Lower leg skin (tissue), 4 donors: ENCODE measurements at regions not wholly inside any gene's neighbourhood (a gene's known extent, or its start where the extent isn't known, plus 50 kb on each side); places are given as distances from the start of the nearest gene placed in this dataset.

Experiments
- DNase-seq, 2 donors: peaks; one replicate each; pipeline ENCODE4 v3.0.0-alpha.2; 2019; ENCODE audit warnings: low spot score in 2 of 2
- H3K4me3 ChIP-seq: fragments of 200-600 bp; sonication (generic); 2 replicates; pipeline ENCODE4 v1.5.1; 2017; ENCODE audit warnings: mild to moderate bottlenecking, low read depth; ENCODE audit not compliant: poor library complexity, severe bottlenecking
- CTCF ChIP-seq, 3 donors: fragments of 450-650 bp; IDR thresholded peaks; one replicate each; pipeline ENCODE4 v1.5.1; 2016; ENCODE audit warnings: antibody characterized with exemption in 3 of 3, mild to moderate bottlenecking in 3 of 3, moderate library complexity in 2 of 3
- POLR2A ChIP-seq, 2 donors: fragments of 450-650 bp; IDR thresholded peaks; one replicate each; pipeline ENCODE4 v1.6.1; 2016 to 2017; ENCODE audit warnings: antibody characterized with exemption in 2 of 2, mild to moderate bottlenecking in 1 of 2, moderate library complexity in 1 of 2
- WGBS, 2 donors: methylation state at CpG; one replicate each; pipeline ENCODE4 v1.1.5; 2018; 5-methylcytosine and 5-hydroxymethylcytosine counted together
- intact Hi-C: fragments of 100-400 bp; cut with DNase I; formaldehyde crosslinking; loops from one replicate; pipeline ENCODE4 v1.15.0; 2023; ENCODE audit warnings: low total_unique reads

- intact Hi-C loops: no loop called here
- no peak for DNase-seq
- H3K4me3 ChIP-seq: no peak overlapping the region
- TF ChIP-seq POLR2A (IDR thresholded peaks at IDR 0.05): no peak
- no peak for TF ChIP-seq CTCF (IDR thresholded peaks at IDR 0.05)
- WGBS, 2 donors: 93 to 100% methylated on average over 1 of the region's 1 CpG
These were observed 195.2 kb downstream of the NUAK1 start for GRCh38 chr12:105943525-105943924.

- DNase-seq: no peak
- H3K4me3 ChIP-seq: no peak overlapping the region
- intact Hi-C loops: no loop called here
- TF ChIP-seq CTCF (IDR thresholded peaks at IDR 0.05) (no peak), POLR2A (IDR thresholded peaks at IDR 0.05) (no peak)
- 39 to 60% methylated on average over 1 of the region's 1 CpG for WGBS, 2 donors
These were observed 194.1 kb downstream of the NUAK1 start for GRCh38 chr12:105944628-105945027.

GRCh38 chr12:105945880-105946279 is 192.9 kb downstream of the NUAK1 start:
- no peak overlapping the region for H3K4me3 ChIP-seq
- WGBS, 2 donors: 65 to 85% methylated on average over 1 of the region's 1 CpG
- TF ChIP-seq POLR2A (IDR thresholded peaks at IDR 0.05): no peak
- intact Hi-C loops: no loop called here
- no peak for DNase-seq

GRCh38 chr12:105946493-105946901 is 192.3 kb downstream of the NUAK1 start:
- intact Hi-C loops: no loop called here
- no peak for DNase-seq
- TF ChIP-seq CTCF (IDR thresholded peaks at IDR 0.05) (no peak), POLR2A (IDR thresholded peaks at IDR 0.05) (no peak)
- no peak overlapping the region for H3K4me3 ChIP-seq
- WGBS, 2 donors: 76 to 85% methylated on average over 2 of the region's 2 CpGs

GRCh38 chr12:105947906-105948305 is 190.8 kb downstream of the NUAK1 start:
- WGBS, 2 donors: 79 to 84% methylated on average over 5 of the region's 5 CpGs
- no peak overlapping the region for H3K4me3 ChIP-seq
- TF ChIP-seq POLR2A (IDR thresholded peaks at IDR 0.05): no peak
- no peak for TF ChIP-seq CTCF (IDR thresholded peaks at IDR 0.05)
- intact Hi-C loops: no loop called here
- DNase-seq: no peak

GRCh38 chr12:105948331-105948730 is 190.4 kb downstream of the NUAK1 start:
- TF ChIP-seq CTCF (IDR thresholded peaks at IDR 0.05): no peak
- TF ChIP-seq POLR2A (IDR thresholded peaks at IDR 0.05): no peak
- intact Hi-C loops: no loop called here
- WGBS, 2 donors: 74 to 82% methylated on average over 4 of the region's 4 CpGs

More at GRCh38 chr12:105948331-105948730, 190.4 kb downstream of the NUAK1 start:
- no peak overlapping the region for H3K4me3 ChIP-seq
- no peak for DNase-seq
